Endometrial microvascular endothelial cells (primary cell): ENCODE measurements at regions not wholly inside any gene's neighbourhood (a gene's known extent, or its start where the extent isn't known, plus 50 kb on each side); places are given as distances from the start of the nearest gene placed in this dataset.

Experiments used
- in situ Hi-C: cut with HindIII; loops from 2 replicates; pipeline ENCODE4 v1.10.0; 2017; ENCODE audit warnings: low sequenced_read_pairs, low pct_unique_long_range_greater_than_20kb; ENCODE audit errors: inconsistent ontology term

DNA sequence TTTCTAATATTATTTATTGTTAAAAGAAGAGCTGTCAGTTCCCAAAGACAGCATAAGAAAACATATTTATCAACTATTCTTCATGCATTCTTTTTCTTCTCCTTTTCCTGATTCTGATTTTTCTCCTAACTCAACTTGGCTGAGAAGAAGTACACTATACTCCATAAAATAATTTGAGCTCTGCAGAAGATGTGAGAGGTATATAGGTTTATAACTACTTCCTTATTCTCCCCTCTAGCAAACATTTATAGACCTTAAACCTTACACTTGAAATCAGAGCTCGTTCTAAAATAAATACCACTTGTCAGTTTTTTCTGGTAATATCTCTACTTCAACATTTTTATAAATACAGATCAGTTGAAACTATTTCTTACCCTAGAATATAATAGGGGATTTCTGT lies 724.8 kb upstream of the GRAMD2B start:
- in situ Hi-C loops: no loop called here

- in situ Hi-C loops: no loop called here
Measured at GRCh38 chr5:125699860-125700259, 723.3 kb upstream of the GRAMD2B start.

- in situ Hi-C loops: no loop called here
Measured at GRCh38 chr5:125700380-125700861, 722.8 kb upstream of the GRAMD2B start.

GRCh38 chr5:125703616-125704015 lies 719.6 kb upstream of the GRAMD2B start:
- in situ Hi-C loops: no loop called here

- in situ Hi-C loops: no loop called here
Measured at GRCh38 chr5:125704888-125705287, 718.3 kb upstream of the GRAMD2B start.

- in situ Hi-C loops: no loop called here
Measured at GRCh38 chr5:125708583-125708982, 714.6 kb upstream of the GRAMD2B start.

GRCh38 chr5:125710745-125711144 lies 712.5 kb upstream of the GRAMD2B start:
- in situ Hi-C loops: no loop called here

DNA sequence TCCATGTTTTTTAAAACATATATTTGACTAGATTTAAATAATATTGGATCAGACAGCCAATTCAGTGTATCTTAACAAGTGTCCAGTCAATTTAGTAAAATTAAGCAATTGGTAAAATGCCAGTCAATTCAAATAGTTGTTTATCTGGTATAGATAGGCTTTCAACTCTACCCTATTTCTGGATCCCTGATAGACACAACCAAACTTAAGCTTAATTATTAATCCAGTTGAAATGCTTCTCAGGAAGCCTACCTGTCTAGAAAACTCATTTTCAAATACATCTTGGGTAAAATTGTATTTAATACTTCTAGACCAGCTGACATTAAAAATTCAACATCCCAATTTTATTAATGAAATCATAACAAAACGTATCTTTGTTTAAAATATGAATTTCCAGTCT lies 710.8 kb upstream of the GRAMD2B start:
- in situ Hi-C loops: no loop called here

- in situ Hi-C loops: no loop called here
Measured at GRCh38 chr5:125713109-125713805, 710.0 kb upstream of the GRAMD2B start.

DNA sequence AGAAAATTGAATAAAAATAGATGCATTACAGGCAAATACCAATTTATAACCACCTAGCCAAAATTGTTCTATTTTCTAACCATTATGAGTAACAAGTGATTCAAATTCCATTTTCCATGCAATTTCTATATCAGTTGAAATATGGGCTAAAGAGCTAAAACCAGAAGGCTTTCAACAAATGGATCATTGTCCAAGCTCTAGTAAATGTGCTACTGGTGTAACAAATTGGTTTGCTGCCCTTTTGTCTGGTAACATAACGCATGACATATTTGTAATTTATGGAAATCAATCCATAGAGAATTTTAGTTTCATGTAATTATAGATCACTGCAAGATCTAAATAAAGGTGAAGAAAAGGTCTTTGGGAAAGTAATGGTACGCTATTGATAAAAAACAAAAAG lies 708.0 kb upstream of the GRAMD2B start:
- in situ Hi-C loops: no loop called here

DNA sequence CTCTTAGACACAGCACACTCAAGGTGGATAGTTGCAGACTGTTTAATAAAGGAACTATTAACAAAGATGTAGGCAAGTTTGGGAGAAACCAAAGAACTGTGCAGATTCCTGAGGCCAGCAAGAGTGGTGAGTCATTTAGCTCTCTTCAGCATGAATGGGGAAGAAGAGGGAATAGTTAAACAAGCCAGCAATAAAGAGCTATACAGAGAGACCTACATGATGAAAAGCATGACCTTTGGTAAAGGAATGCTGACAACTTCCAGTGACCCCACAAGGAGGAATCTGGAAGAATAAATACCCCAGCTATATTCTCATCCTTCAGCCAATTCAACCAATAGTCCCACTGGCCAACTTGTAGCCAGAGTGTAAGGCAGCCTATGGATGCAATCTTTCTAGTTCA lies 706.0 kb upstream of the GRAMD2B start:
- in situ Hi-C loops: no loop called here

- in situ Hi-C loops: no loop called here
Measured at GRCh38 chr5:125719681-125720347, 703.4 kb upstream of the GRAMD2B start.

- in situ Hi-C loops: no loop called here
Measured at GRCh38 chr5:125720348-125720685, 702.9 kb upstream of the GRAMD2B start.

DNA sequence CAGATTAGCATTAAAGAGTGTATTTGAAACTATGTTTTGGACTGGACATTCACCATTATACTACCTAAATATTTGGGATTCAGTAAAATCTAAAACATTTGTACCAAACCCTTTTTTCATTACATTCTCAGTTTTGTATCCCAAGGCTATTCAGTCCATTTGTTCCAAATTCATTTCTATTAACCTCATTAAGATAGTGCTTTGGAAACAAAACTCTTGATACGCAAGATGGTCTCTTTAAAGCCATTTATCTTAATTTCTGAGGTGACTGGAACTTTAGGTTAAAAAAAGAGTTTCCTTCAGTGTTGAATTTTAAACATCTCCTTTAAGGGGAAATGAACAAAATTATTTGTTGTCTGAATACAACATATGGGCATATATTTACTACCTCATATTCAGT lies 702.5 kb upstream of the GRAMD2B start:
- in situ Hi-C loops: no loop called here

DNA sequence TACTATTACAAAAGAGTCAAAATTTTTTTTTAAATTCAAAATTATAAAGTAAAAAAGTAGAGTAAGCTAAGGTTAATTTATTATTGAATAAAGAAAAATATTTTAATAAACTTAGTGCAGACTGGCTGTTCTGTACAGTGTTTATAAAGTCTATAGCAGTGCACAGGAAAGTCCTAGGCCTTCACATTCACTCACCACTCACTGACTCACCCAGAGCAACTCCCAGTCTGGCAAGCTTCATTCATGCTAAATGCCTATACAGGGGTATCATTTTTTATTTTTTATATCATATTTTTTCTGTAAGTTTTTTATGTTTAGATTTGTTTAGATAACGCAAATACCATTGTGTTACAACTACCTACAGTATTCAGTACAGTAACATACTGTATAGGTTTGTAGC lies 700.7 kb upstream of the GRAMD2B start:
- in situ Hi-C loops: no loop called here

DNA sequence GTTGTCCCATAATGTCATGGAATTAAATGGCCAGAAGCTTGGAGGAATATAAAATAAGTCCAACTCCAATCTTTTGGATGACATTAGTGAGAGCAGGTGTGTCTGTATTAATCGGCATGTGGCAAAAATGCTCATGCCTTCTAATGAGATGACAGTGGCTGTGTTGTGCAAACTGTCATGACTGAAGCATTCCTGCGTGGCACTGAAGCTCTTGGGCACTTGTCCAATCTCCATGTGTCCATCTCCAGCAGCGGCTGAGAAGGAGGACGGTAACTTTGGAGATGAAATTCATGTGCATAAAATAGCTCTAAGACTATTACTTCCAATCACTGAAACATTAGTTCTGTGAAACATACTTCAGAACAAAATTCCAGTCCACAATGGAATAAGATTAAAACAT lies 697.5 kb upstream of the GRAMD2B start:
- in situ Hi-C loops: no loop called here

DNA sequence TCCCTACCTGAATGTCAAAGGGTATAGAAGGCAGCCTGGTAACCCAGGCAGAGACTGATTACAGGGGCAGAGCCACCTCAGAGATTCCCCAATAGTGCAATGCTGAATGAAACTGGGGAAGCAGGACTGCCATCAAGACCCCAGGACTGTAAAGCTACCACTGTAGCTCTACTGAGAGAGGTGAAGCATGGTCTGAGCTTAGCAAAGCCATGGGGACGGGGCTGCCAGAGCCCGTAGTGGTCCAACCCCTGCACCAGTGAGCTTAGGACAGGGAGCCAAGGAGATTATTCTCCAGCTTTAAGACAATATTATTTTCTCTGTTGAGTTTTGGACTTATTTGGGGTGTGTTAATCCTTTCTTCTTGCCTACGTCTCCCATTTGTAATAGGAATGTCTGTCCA lies 679.3 kb upstream of the GRAMD2B start:
- in situ Hi-C loops: no loop called here

- in situ Hi-C loops: no loop called here
Measured at GRCh38 chr5:125746917-125747316, 676.3 kb upstream of the GRAMD2B start.

GRCh38 chr5:125750147-125750860 lies 672.9 kb upstream of the GRAMD2B start:
- in situ Hi-C loops: no loop called here

- in situ Hi-C loops: no loop called here
Measured at GRCh38 chr5:125750861-125751186, 672.4 kb upstream of the GRAMD2B start.
